ENCODE measurements at regions not wholly inside any gene's neighbourhood (a gene's known extent, or its start where the extent isn't known, plus 50 kb on each side); places are given as distances from the start of the nearest gene placed in this dataset.

- no peaks in the 10 kb centered on the region for H3K79me1 ChIP-seq (ENCODE audit: low read depth in 1 of 2, low read length in 2 of 2)
- no peak overlapping the region for H4K8ac ChIP-seq (ENCODE audit: low read depth in 2 of 2, low read length in 2 of 2)
- H3K4me2 ChIP-seq (ENCODE audit: low read depth, low read length): no peak overlapping the region
- H3K27ac ChIP-seq (ENCODE audit: insufficient read depth, low read length): no peak overlapping the region
- no peak for ATAC-seq (ENCODE audit: low read depth)
- in situ Hi-C loops (cut with MboI; ENCODE audit: low sequenced_read_pairs): no loop called here
- H4K5ac ChIP-seq (ENCODE audit: low read depth, low read length): no peak overlapping the region
- H3K27me3 ChIP-seq (ENCODE audit: control insufficient read depth, insufficient read depth, low read length): no peaks in the 10 kb centered on the region
- H3K18ac ChIP-seq (ENCODE audit: low read depth, low read length): no peak overlapping the region
- no peak overlapping the region for H2AFZ ChIP-seq (replicated peaks; ENCODE audit: low read length, poor library complexity)
- no peak for TF ChIP-seq CTCF (conservative IDR thresholded peaks at IDR 0.05; ENCODE audit: low read depth, low read length)
- no peak for TF ChIP-seq CEBPB (IDR thresholded peaks at IDR 0.05; ENCODE audit: low read depth, low read length)
- TF ChIP-seq MAFK (IDR thresholded peaks at IDR 0.05; ENCODE audit: low read depth, low read length): no peak
- TF ChIP-seq MAZ (IDR thresholded peaks at IDR 0.05; ENCODE audit: borderline replicate concordance, low read depth, low read length): no peak
- TF ChIP-seq RCOR1 (IDR thresholded peaks at IDR 0.05; ENCODE audit: insufficient replicate concordance, low read length): no peak
- dilution Hi-C loops (cut with HindIII; ENCODE audit: low sequenced_read_pairs, unreplicated experiment): no loop called here
- H3K4ac ChIP-seq (ENCODE audit: low read depth, low read length): no peak overlapping the region
- H2AK9ac ChIP-seq (replicated peaks; ENCODE audit: low read depth, low read length, poor library complexity): no peak overlapping the region
- no TSS peak for BruUV-seq (replicated peaks)
- H2BK5ac ChIP-seq (ENCODE audit: low read depth, low read length, poor library complexity, severe bottlenecking): no peak overlapping the region
- H2BK120ac ChIP-seq (ENCODE audit: low read depth, low read length): no peak overlapping the region
- H4K20me1 ChIP-seq (ENCODE audit: insufficient read depth, low read length): no peaks in the 10 kb centered on the region
- ChIA-PET CTCF (interaction anchor here (0.5 kb wide), 1 partner anchor 1987 kb away, joined by 3 read pairs; no protein-coding TSS in a partner anchor), POLR2A (ENCODE audit: unreplicated experiment) (no interaction called here)
- no peaks in the 10 kb centered on the region for H3K4me1 ChIP-seq (ENCODE audit: control insufficient read depth, insufficient read depth, low read length)
- H3K9me1 ChIP-seq (ENCODE audit: insufficient read depth, low read length): no peaks in the 10 kb centered on the region
- DNase-seq: no peak
- no peaks in the 10 kb centered on the region for H3K36me3 ChIP-seq (ENCODE audit: control insufficient read depth, insufficient read depth, low read length)
- intact Hi-C loops (cut with micrococcal nuclease): no loop called here
- no peak overlapping the region for H3K14ac ChIP-seq (replicated peaks; ENCODE audit: low read depth, low read length)
- H3K9ac ChIP-seq (ENCODE audit: low read depth, low read length): no peak overlapping the region
- H3K9me3 ChIP-seq (ENCODE audit: control insufficient read depth, insufficient read depth, low read length): no peaks in the 10 kb centered on the region
- no peak overlapping the region for H4K91ac ChIP-seq (ENCODE audit: insufficient read depth, low read depth, low read length)
- H2AK5ac ChIP-seq (ENCODE audit: low read depth, low read length): no peak overlapping the region
- no peak overlapping the region for H3K23ac ChIP-seq (ENCODE audit: low read depth, low read length)
- no peak overlapping the region for H3K4me3 ChIP-seq (ENCODE audit: insufficient read depth, low read depth, low read length)
- no peak overlapping the region for H3K56ac ChIP-seq (ENCODE audit: extremely low read depth, insufficient read depth, low read length)
- WGBS, 2 experiments (ENCODE audit: extremely low coverage in 2 of 2, insufficient read length in 1 of 2): no CpG with 5 or more reads among the region's 1 CpG
- no peak overlapping the region for H2BK15ac ChIP-seq (ENCODE audit: low read depth, low read length)
- H2BK20ac ChIP-seq (ENCODE audit: low read depth, low read length): no peak overlapping the region
Observed at GRCh38 chr4:114773339-114773738, 174.7 kb downstream of the UGT8 start.
